H1 (cell line): ENCODE measurements at regions not wholly inside any gene's neighbourhood (a gene's known extent, or its start where the extent isn't known, plus 50 kb on each side); places are given as distances from the start of the nearest gene placed in this dataset.

Experiments used
- CTCF ChIA-PET: fragments of 300-600 bp; sonication (Branson Sonifier 250); formaldehyde crosslinking; loops from one replicate; lab custom pipeline; 2021; ENCODE audit not compliant: partially characterized antibody; lab: Charles Lee
- POLR2A ChIA-PET: fragments of 300-600 bp; sonication (Branson Sonifier 250); formaldehyde crosslinking; loops from one replicate; lab custom pipeline; 2021; ENCODE audit warnings: inconsistent platforms; ENCODE audit not compliant: partially characterized antibody; lab: Charles Lee
- DNase-seq, 2 experiments: peaks; one replicate each; pipeline versions ENCODE4 v3.0.0 to v3.0.0-alpha.2; 2010 to 2022; ENCODE audit warnings: low spot score in 2 of 2, low read depth in 1 of 2, mixed read lengths in 1 of 2
- FAIRE-seq: peaks from 2 replicates; lab custom pipeline; 2011; peaks lifted over from hg19 to GRCh38; lab: Jason Lieb, UNC
- H2AFZ ChIP-seq: 2 replicates; pipeline ENCODE4 v1.8.1; 2012; ENCODE audit warnings: low read length, inconsistent platforms
- H2AK5ac ChIP-seq: 2 replicates; pipeline ENCODE4 v1.6.1; 2013; ENCODE audit warnings: low read depth, low read length
- H2BK120ac ChIP-seq: replicated peaks from 2 replicates; pipeline ENCODE3; 2013; ENCODE audit warnings: low read depth, low read length, inconsistent platforms
- H2BK12ac ChIP-seq: 2 replicates; pipeline ENCODE4 v1.6.1; 2013; ENCODE audit warnings: low read depth, low read length
- H2BK15ac ChIP-seq: 2 replicates; pipeline ENCODE4 v1.6.1; 2013; ENCODE audit warnings: low read length
- H2BK20ac ChIP-seq: 2 replicates; pipeline ENCODE4 v1.6.1; 2013; ENCODE audit warnings: low read length
- H2BK5ac ChIP-seq: 2 replicates; pipeline ENCODE4 v1.6.1; 2013; ENCODE audit warnings: low read depth, low read length
- H3K14ac ChIP-seq: 2 replicates; pipeline ENCODE4 v1.6.1; 2013; ENCODE audit warnings: inconsistent platforms; ENCODE audit not compliant: insufficient read length
- H3K18ac ChIP-seq: 2 replicates; pipeline ENCODE4 v1.6.1; 2013; ENCODE audit warnings: low read length; ENCODE audit errors: extremely low read depth
- H3K23ac ChIP-seq: 2 replicates; pipeline ENCODE4 v1.6.1; 2013; ENCODE audit warnings: inconsistent platforms; ENCODE audit not compliant: insufficient read length
- H3K23me2 ChIP-seq: 2 replicates; pipeline ENCODE4 v1.6.1; 2013; ENCODE audit warnings: low read depth, low read length
- H3K27ac ChIP-seq: 2 replicates; pipeline ENCODE4 v1.6.1; 2011; ENCODE audit warnings: low read depth, low read length, inconsistent platforms
- H3K27me3 ChIP-seq, 4 experiments: replicated peaks in 1 of 4; 1 replicate in 1 of 4; 2 replicates in 3 of 4; pipeline versions ENCODE4 v1.6.1 to v1.8.1; 2011 to 2013; ENCODE audit warnings: low read length in 3 of 4, mild to moderate bottlenecking in 3 of 4, inconsistent platforms in 2 of 4, mixed read lengths in 2 of 4, moderate library complexity in 1 of 4; ENCODE audit not compliant: control insufficient read depth in 3 of 4, insufficient read depth in 3 of 4; ENCODE audit errors: extremely low read depth in 1 of 4
- H3K36me3 ChIP-seq, 4 experiments: 2 replicates each; pipeline versions ENCODE4 v1.6.1 to v1.8.1; 2011 to 2013; ENCODE audit warnings: mild to moderate bottlenecking in 4 of 4, low read length in 3 of 4, moderate library complexity in 2 of 4, control low read depth in 1 of 4, inconsistent platforms in 1 of 4; ENCODE audit not compliant: insufficient read depth in 4 of 4, control insufficient read depth in 2 of 4
- H3K4ac ChIP-seq: replicated peaks from 2 replicates; pipeline ENCODE3; 2013; ENCODE audit warnings: low read length, low read depth, mixed read lengths, inconsistent platforms; ENCODE audit not compliant: insufficient read length
- H3K4me1 ChIP-seq, 4 experiments: replicated peaks in 1 of 4; 1 replicate in 1 of 4; 2 replicates in 3 of 4; pipeline versions ENCODE4 v1.6.1 to v1.8.1; 2011 to 2013; ENCODE audit warnings: low read length in 3 of 4, inconsistent platforms in 2 of 4, mixed read lengths in 1 of 4; ENCODE audit not compliant: insufficient read depth in 4 of 4, control insufficient read depth in 3 of 4
- H3K4me2 ChIP-seq, 2 experiments: 2 replicates each; pipeline versions ENCODE4 v1.6.1 to v1.8.1; 2011 to 2013; ENCODE audit warnings: low read depth in 2 of 2, low read length in 2 of 2, control low read depth in 1 of 2, inconsistent platforms in 1 of 2, mild to moderate bottlenecking in 1 of 2; ENCODE audit not compliant: insufficient read depth in 1 of 2
- H3K4me3 ChIP-seq, 4 experiments: fragments of 200-600, 300-600 bp in 1 of 4; sonication (generic), shearing (Covaris generic), sonication (Bioruptor Twin) in 1 of 4; 2 replicates each; pipeline versions ENCODE4 v1.5.1 to v1.8.1; 2011 to 2016; ENCODE audit warnings: low read length in 4 of 4, low read depth in 3 of 4, control low read depth in 2 of 4, inconsistent platforms in 2 of 4, mild to moderate bottlenecking in 2 of 4, mixed read lengths in 1 of 4, moderate library complexity in 1 of 4; ENCODE audit not compliant: insufficient read depth in 2 of 4; ENCODE audit errors: extremely low read depth in 1 of 4
- H3K56ac ChIP-seq: replicated peaks from 2 replicates; pipeline ENCODE3; 2013; ENCODE audit warnings: low read depth, mild to moderate bottlenecking, mixed read lengths, low read length, inconsistent platforms; ENCODE audit not compliant: insufficient read length
- H3K79me1 ChIP-seq: 2 replicates; pipeline ENCODE4 v1.6.1; 2013; ENCODE audit warnings: low read depth, low read length, control low read depth
- H3K79me2 ChIP-seq, 2 experiments: 2 replicates each; pipeline versions ENCODE4 v1.6.1 to v1.8.1; 2012 to 2013; ENCODE audit warnings: low read length in 2 of 2, mild to moderate bottlenecking in 2 of 2, inconsistent platforms in 1 of 2; ENCODE audit not compliant: insufficient read depth in 2 of 2, control insufficient read depth in 1 of 2
- H3K9ac ChIP-seq, 4 experiments: replicated peaks in 1 of 4; 1 replicate in 1 of 4; 2 replicates in 3 of 4; pipeline versions ENCODE4 v1.6.1 to v1.8.1; 2011 to 2013; ENCODE audit warnings: low read depth in 3 of 4, low read length in 3 of 4, control low read depth in 2 of 4, mild to moderate bottlenecking in 2 of 4, moderate library complexity in 2 of 4, inconsistent platforms in 1 of 4; ENCODE audit errors: extremely low read depth in 1 of 4
- H3K9me3 ChIP-seq, 2 experiments: 2 replicates each; pipeline versions ENCODE4 v1.6.1 to v1.8.1; 2012 to 2013; ENCODE audit warnings: mild to moderate bottlenecking in 2 of 2, moderate library complexity in 2 of 2, control low read depth in 1 of 2, inconsistent platforms in 1 of 2, low read depth in 1 of 2, low read length in 1 of 2, mixed read lengths in 1 of 2; ENCODE audit not compliant: insufficient read depth in 2 of 2
- H4K20me1 ChIP-seq, 2 experiments: replicated peaks in 1 of 2; 2 replicates each; pipeline versions ENCODE3 to v1.8.1; 2011 to 2013; ENCODE audit warnings: inconsistent platforms in 2 of 2, low read length in 2 of 2, mild to moderate bottlenecking in 1 of 2; ENCODE audit not compliant: insufficient read depth in 2 of 2, control insufficient read depth in 1 of 2
- H4K5ac ChIP-seq: 2 replicates; pipeline ENCODE4 v1.6.1; 2013; ENCODE audit warnings: low read length, low read depth, mixed read lengths, inconsistent platforms; ENCODE audit not compliant: insufficient read length
- H4K8ac ChIP-seq: 2 replicates; pipeline ENCODE4 v1.8.0; 2013; ENCODE audit warnings: mild to moderate bottlenecking, moderate library complexity, low read length, inconsistent platforms; ENCODE audit not compliant: insufficient read depth; ENCODE audit errors: extremely low read depth
- H4K91ac ChIP-seq: replicated peaks from 2 replicates; pipeline ENCODE3; 2013; ENCODE audit warnings: low read length, mixed read lengths, inconsistent platforms; ENCODE audit not compliant: insufficient read length
- ASH2L ChIP-seq: fragments of 200-600, 300-600 bp; sonication (generic); IDR thresholded peaks from one replicate; pipeline ENCODE4 v1.7.1; 2017; ENCODE audit warnings: low read length
- BCL11A ChIP-seq, 2 experiments: IDR thresholded peaks; one replicate each; pipeline ENCODE4 v1.6.1; 2011; ENCODE audit warnings: low read depth in 2 of 2, low read length in 2 of 2, mild to moderate bottlenecking in 2 of 2
- E2F6 ChIP-seq: IDR thresholded peaks from 2 replicates; pipeline ENCODE4 v1.6.1; 2012; ENCODE audit warnings: inconsistent platforms
- EP300 ChIP-seq, 2 experiments: IDR thresholded peaks; 1 replicate in 1 of 2; 2 replicates in 1 of 2; pipeline ENCODE4 v1.6.1; 2011 to 2012; ENCODE audit warnings: low read depth in 2 of 2, low read length in 2 of 2, mild to moderate bottlenecking in 2 of 2, borderline replicate concordance in 1 of 2, inconsistent platforms in 1 of 2, moderate library complexity in 1 of 2
- JUN ChIP-seq: IDR thresholded peaks from 2 replicates; pipeline ENCODE4 v1.6.1; 2011; ENCODE audit warnings: low read depth, mild to moderate bottlenecking, improper control_type of control experiment, low read length
- MAFK ChIP-seq: IDR thresholded peaks from 2 replicates; pipeline ENCODE4 v1.6.1; 2012; ENCODE audit warnings: low read depth, mild to moderate bottlenecking, improper control_type of control experiment, low read length
- NRF1 ChIP-seq: IDR thresholded peaks from 2 replicates; pipeline ENCODE4 v1.6.1; 2011; ENCODE audit warnings: mild to moderate bottlenecking, low read depth, low read length, improper control_type of control experiment
- RBBP5 ChIP-seq: IDR thresholded peaks from 2 replicates; pipeline ENCODE4 v1.7.1; 2012; ENCODE audit warnings: low read depth, mild to moderate bottlenecking, inconsistent platforms, low read length, moderate library complexity, borderline replicate concordance
- SAP30 ChIP-seq: fragments of 300-600 bp; sonication (generic); IDR thresholded peaks from 2 replicates; pipeline ENCODE4 v1.7.1; 2012; ENCODE audit warnings: low read length, moderate library complexity, mild to moderate bottlenecking, inconsistent platforms; ENCODE audit not compliant: insufficient read depth, insufficient replicate concordance
- SIX5 ChIP-seq: IDR thresholded peaks from 2 replicates; pipeline ENCODE4 v1.6.1; 2011; ENCODE audit warnings: mild to moderate bottlenecking, low read depth, low read length
- SRF ChIP-seq: IDR thresholded peaks from 2 replicates; pipeline ENCODE4 v1.6.1; 2011; ENCODE audit warnings: mild to moderate bottlenecking, low read depth, low read length, moderate library complexity
- WGBS, 2 experiments: shearing (Covaris generic) in 1 of 2; methylation state at CpG; one replicate each; pipeline versions ENCODE4 v1.1.6 to v1.1.7; 2013 to 2015; ENCODE audit warnings: low lambda C conversion rate in 2 of 2, mixed read lengths in 2 of 2, inconsistent platforms in 1 of 2, low coverage in 1 of 2, missing lambda C conversion rate in 1 of 2; ENCODE audit not compliant: insufficient replicate concordance in 2 of 2, insufficient coverage in 1 of 2, insufficient read length in 1 of 2; ENCODE audit errors: extremely low coverage in 1 of 2, missing lambda C conversion rate in 1 of 2; 5-methylcytosine and 5-hydroxymethylcytosine counted together
- TF ChIP-seq, protein P1 (sequence below): IDR thresholded peaks from 2 replicates; pipeline ENCODE4 v1.6.1; 2011; ENCODE audit warnings: low read length, improper control_type of control experiment

- Histone ChIP-seq H4K20me1 (no peaks in the 10 kb centered on the region), H3K23me2 (no peaks in the 10 kb centered on the region), H3K4ac (no peak overlapping the region), H3K56ac (no peak overlapping the region), H2AK5ac (no peak overlapping the region), H2BK20ac (no peak overlapping the region), H3K36me3 (no peaks in the 10 kb centered on the region), H2AFZ (no peak overlapping the region), H3K4me3 (no peak overlapping the region), H4K91ac (no peak overlapping the region), H3K27me3 (no peaks in the 10 kb centered on the region), H3K79me2 (no peaks in the 10 kb centered on the region), H3K23ac (no peak overlapping the region), H3K4me1 (peaks cover 0 to 8% (median 0%) of the 10 kb centered on the region in 4 experiments; a peak in 2 of 7 replicates), H2BK120ac (no peak overlapping the region), H4K5ac (no peak overlapping the region), H3K27ac (no peak overlapping the region), H3K18ac (no peak overlapping the region), H3K4me2 (no peak overlapping the region), H3K9me3 (no peaks in the 10 kb centered on the region), H2BK5ac (no peak overlapping the region), H3K9ac (no peak overlapping the region), H3K14ac (no peak overlapping the region), H2BK12ac (no peak overlapping the region), H4K8ac (no peak overlapping the region), H2BK15ac (no peak overlapping the region), H3K79me1 (no peaks in the 10 kb centered on the region)
- WGBS, 2 experiments: 87% methylated on average over 10 of the region's 10 CpGs; no CpG with 5 or more reads in 1 of the 2 experiments
- no peak for DNase-seq
- no peak for FAIRE-seq
- ChIA-PET CTCF (no interaction called here), POLR2A (no interaction called here)
- TF ChIP-seq SIX5 (no peak), E2F6 (peak; percentile 76), RBBP5 (no peak), SRF (no peak), BCL11A (IDR thresholded peaks at IDR 0.05; ENCODE audit: low read depth in 2 of 2, low read length in 2 of 2) (no peak), JUN (peak; percentile 73; the same call in 1 of the 2 replicates), NRF1 (no peak), EP300 (IDR thresholded peaks at IDR 0.05; ENCODE audit: borderline replicate concordance in 1 of 2, low read depth in 2 of 2, low read length in 2 of 2) (no peak), ASH2L (no peak), SAP30 (no peak), MAFK (peak; percentile 33; the same call in 1 of the 2 replicates)
- TF ChIP-seq, protein P1, sequence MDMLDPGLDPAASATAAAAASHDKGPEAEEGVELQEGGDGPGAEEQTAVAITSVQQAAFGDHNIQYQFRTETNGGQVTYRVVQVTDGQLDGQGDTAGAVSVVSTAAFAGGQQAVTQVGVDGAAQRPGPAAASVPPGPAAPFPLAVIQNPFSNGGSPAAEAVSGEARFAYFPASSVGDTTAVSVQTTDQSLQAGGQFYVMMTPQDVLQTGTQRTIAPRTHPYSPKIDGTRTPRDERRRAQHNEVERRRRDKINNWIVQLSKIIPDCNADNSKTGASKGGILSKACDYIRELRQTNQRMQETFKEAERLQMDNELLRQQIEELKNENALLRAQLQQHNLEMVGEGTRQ: 0 out of 2 replicates have a peak, but pooled peaks have one; percentile 14
These were observed 318.4 kb downstream of the AASDHPPT start for GRCh38 chr11:106395716-106396349.
